GM21576 (cell line): ENCODE measurements at regions not wholly inside any gene's neighbourhood (a gene's known extent, or its start where the extent isn't known, plus 50 kb on each side); places are given as distances from the start of the nearest gene placed in this dataset.

Experiments used
- ATAC-seq: cut with Tn5 transposase; IDR thresholded peaks from one replicate; pipeline ENCODE4 v1.9.1; 2021; ENCODE audit warnings: mild to moderate bottlenecking, moderate library complexity; ENCODE audit not compliant: unreplicated experiment

DNA sequence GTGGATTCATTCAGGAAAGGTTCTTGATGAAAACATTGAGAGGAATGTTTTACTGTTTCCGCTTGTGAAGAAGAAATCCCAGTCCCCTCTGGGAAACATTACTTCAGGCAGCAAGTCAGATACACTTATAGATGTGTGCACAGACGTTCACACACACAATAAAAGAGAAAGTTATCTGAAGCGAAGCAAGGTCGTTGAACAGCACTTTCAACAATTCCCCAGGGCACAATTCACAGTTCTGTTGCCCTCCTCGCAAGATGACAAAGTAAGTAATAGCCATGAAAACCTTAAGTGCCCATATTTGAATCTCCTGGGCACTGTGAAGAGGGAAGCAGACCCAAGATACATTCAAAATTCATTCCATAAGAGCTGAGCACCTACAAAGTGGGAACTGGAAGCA lies 156.6 kb upstream of the CAND1 start:
- ATAC-seq: no peak

DNA sequence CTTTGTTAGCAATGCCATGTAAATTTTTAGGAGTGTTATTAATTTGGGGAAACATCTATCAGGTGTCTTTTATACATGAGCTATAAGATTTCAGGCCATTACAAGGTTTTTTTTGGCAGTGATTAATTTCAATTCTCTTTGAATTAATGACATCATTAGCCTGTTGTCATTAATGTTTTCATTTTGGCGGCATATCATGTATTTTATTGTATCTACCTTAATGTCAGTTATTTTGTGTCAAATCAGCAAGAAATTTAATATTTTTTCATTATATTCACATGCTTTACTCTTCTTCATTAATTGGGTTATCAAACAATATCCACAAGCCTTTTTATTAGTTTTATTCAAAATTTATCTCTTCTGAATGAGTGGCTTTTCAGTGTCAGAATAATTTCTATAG lies 153.0 kb upstream of the CAND1 start:
- ATAC-seq: no peak

GRCh38 chr12:67122584-67122983 lies 146.6 kb upstream of the CAND1 start:
- ATAC-seq: no peak

DNA sequence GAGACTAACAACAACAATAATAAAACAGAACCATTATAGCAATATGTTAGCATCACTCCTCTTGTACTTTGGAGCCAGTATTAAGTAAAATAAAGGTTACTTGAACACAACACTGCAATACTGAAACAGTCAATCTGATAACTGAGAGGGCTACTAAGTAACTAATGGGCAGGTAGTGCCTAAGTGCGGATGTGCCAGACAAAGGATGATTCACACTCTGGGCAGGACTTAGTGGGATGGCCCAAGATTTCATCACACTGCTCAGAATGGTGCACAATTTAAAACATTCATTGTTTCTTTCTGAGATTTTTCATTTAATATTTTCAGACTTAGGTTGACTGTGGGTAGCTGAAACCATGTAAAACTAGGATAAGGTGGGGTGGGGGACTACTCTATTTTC lies 131.9 kb upstream of the CAND1 start:
- no peak for ATAC-seq

DNA sequence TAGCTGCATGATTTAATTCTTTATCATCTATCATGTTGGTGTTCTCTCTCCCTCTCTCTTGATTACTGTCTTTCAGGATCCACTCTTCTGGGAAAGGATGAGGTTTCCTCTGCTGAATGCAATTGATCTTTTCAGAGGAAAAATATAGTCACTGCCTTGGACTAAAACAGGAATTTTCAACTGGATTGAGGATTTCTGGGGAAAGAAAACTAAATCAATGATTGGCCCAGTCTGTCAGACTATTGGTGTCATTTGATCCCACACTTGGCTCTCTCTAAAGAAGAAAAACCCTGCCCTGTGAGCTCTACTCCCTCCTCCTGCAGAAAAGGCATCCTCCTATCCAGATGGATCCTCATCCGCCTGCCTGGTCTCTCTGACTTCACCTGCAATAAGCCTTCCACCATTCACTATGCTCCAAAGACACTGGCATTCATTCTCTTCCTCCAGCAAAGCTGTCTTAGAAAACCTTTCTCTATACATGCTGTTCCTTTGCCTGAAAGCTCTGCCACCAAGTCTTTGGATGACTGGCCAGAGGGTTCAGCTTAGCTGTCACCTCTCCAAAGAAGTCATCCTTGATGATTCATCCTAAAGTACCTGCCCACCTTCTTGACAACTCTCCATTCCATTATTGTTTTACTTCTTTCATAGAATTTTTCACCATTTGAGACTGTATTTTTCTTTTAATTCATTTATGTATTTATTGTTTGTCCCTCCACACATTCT lies 127.7 kb upstream of the CAND1 start:
- no peak for ATAC-seq

DNA sequence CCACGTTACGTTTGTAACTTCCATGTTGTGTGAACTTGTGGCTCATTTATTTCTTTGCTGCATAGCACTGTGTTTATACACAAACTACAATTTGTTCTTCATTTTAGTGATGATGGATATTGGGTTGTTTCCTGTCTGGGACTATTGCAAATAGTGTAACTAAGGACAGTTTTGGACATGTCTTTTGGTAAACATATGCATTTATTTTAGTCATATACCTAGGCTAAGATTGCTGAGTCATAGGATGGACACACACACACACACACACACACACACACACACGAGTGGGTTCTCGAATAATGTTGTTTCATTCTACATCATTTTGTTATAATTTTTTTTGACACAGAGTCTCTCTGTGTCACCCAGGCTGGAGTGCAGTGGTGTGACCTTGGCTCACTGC lies 123.5 kb upstream of the CAND1 start:
- ATAC-seq: no peak

- no peak for ATAC-seq
Measured at GRCh38 chr12:67147030-67147429, 122.1 kb upstream of the CAND1 start.

DNA sequence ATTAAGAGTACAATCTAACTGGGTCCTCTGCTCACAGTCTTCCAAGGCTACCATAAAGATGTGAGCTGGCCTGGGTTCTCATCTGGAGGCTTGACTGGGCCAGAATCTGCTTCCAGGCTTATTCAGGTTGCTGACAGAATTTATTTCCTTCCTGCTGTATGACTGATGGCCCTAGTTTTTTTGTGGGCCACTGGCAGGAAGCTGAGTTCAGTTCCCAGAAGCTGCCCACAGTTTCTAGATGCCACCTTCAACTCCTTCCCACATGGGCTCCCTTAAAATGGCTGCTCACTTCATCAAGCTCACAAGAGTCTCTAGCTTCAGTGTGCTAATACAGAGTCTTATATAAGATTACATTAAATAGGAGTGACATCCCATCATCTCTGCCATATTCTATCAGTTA lies 121.7 kb upstream of the CAND1 start:
- no peak for ATAC-seq

DNA sequence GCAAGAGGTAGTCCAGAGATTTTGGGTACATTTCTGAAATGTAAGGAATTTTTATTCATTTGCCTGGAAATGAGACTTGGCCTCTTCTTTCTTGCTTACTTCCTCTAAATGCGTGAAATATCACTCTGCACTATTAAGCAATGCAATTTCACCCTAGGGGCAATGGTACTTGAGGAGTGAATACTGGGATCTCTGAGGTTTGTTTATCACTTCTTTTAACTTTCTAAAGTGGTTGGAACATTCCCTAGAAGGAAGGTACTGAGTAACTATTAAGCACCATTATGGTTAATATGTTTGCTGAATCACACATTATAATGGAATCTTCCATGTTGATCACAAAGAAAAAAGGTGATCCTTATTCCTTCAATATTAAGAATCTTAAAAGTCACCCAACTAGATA lies 120.9 kb upstream of the CAND1 start:
- ATAC-seq: no peak

GRCh38 chr12:67151886-67152285 lies 117.3 kb upstream of the CAND1 start:
- no peak for ATAC-seq

- ATAC-seq: no peak
Measured at GRCh38 chr12:67152451-67152850, 116.7 kb upstream of the CAND1 start.

- no peak for ATAC-seq
Measured at GRCh38 chr12:67154901-67155300, 114.3 kb upstream of the CAND1 start.

GRCh38 chr12:67155863-67156262 lies 113.3 kb upstream of the CAND1 start:
- ATAC-seq: no peak

DNA sequence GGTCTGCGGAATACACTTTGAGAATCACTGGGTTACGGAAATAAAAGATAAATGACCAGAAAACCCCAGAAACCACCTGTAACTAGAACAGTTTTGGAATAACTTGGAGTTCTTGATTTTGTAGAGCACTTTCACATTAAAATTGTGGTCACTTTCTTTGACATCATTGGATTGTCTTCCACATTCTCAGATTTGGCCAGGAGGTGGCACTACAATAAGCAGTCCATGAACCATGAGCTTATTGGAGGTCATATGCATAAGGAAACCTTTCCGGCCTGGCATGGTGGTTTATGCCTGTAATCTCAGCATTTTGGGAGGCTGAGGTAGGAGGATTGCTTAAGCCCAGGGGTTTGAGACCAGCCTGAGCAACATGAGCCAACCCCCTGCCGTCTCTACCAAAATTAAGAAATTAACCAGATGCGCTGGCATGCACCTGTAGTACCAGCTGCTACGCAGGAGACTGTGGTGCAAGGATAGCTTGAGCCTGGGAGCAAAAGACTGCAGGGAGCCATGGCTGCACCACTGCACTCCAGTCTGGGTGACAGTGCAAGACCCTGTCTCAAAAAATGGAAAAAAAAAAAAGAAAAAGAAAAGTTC lies 107.7 kb upstream of the CAND1 start:
- peak; percentile 70 for ATAC-seq

GRCh38 chr12:67173258-67173657 lies 95.9 kb upstream of the CAND1 start:
- ATAC-seq: no peak

GRCh38 chr12:67182551-67182950 lies 86.6 kb upstream of the CAND1 start:
- ATAC-seq: no peak

DNA sequence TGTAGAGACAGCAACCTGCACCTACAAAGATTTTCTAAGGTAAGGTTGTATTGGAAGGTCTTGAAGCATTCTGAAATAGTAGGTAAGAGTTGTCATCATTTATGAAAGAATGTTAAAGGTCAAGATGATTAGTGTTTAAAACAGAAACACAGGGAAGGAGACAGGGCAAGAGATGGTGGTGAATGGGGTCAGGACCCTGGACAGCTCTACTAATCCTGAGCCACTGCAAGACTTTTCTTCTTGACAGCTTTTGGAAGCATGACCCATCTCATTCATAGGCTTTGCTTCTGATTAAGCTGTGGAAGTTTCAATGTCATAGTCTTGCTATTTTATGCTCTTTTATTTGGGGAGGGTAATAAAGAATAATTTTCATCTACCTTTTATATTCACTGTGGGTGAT lies 75.5 kb upstream of the CAND1 start:
- ATAC-seq: no peak

DNA sequence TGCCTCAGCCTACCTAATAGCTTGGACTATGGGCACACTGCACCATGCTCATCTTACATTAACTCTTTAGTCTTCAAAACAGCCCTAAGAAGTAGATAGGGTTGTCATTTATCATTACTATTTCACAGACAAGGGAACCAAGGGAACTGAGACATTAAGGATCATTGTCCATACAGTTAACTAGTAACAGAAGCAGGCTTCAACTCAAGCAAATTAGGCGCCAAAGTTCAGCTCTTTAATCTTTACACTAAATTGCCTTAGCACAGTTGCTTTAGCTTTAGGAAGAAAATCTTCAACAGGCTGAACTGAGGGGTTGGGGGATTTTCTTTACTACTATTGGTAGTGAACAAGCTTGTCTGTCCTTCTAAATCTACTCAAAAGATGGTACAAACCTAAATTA lies 68.8 kb upstream of the CAND1 start:
- ATAC-seq: no peak

- ATAC-seq: no peak
Measured at GRCh38 chr12:67202011-67202677, 67.0 kb upstream of the CAND1 start.

GRCh38 chr12:67202678-67203012 lies 66.5 kb upstream of the CAND1 start:
- ATAC-seq: peak; percentile 91

DNA sequence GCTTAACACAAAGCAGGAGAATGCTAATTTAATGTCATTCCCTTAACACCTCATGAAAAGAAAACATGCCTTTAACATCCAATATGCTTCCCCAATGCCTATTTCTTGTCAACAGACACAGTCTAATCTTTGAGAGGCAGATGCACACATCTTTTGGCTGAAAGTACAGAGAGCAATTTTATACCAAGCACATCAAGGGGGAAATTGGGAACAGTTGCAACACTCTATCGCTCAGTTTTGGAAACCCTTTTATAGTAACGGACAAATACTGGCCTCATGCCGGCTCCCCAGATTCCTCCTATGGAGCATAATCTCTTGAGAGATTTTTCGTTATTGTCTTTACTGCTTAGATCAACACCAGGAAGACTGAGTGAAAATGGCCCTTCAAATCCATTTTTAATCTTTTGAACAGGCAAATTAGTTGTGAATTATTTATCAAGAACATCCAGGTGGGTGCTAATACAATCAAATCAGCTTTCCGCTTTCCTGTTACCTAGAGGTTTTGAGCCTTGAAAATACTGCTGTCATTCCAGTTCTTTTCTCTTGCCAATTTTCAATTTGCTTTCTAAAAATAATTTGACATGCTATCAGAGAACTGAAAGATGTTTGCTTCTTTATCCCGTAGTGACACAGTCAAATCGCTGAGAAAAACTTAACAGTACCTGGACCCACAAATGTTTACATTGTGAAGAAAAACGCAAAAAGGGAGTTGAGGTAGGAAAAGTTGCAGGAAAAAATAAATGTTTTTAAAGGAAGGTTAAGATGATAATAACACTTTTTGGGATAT lies 60.7 kb upstream of the CAND1 start:
- no peak for ATAC-seq

DNA sequence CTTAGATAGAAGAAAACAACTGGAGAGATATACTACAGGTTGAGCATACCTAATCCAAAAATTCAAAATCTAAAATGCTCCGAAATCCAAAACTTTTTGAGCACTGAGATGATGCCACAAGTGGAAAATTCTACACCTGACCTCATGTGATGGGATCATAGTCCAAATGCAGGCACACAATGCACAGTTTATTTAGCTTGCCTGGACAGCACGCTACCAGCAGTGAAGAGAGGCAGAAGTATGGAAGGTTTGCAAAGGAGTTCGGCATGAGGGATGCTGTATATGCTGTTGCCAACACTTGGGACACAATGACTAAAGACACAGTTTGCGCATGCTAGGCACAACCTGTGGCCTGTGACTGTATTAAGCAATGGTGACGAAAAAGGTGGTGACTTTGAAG lies 58.1 kb upstream of the CAND1 start:
- no peak for ATAC-seq
